ENCODE measurements at regions not wholly inside any gene's neighbourhood (a gene's known extent, or its start where the extent isn't known, plus 50 kb on each side); places are given as distances from the start of the nearest gene placed in this dataset.
"Not testable (repeated sequence)": the region's sequence is repeated elsewhere in the genome, so short reads cannot be mapped to it uniquely, and the experiment has no call there.

- peak; percentile 37 for DNase-seq
- Mint-ChIP-seq H3K4me1 (ENCODE audit: low read depth, unreplicated experiment) (peaks cover 18% of the 10 kb centered on the region), H3K27ac (ENCODE audit: unreplicated experiment) (peak overlapping the region; percentile 48), H3K9me3 (ENCODE audit: unreplicated experiment) (peaks cover 3% of the 10 kb centered on the region), H3K27me3 (ENCODE audit: unreplicated experiment) (peaks cover 1% of the 10 kb centered on the region), H3K36me3 (ENCODE audit: unreplicated experiment) (peaks cover 7% of the 10 kb centered on the region), H3K4me3 (ENCODE audit: unreplicated experiment) (no peak overlapping the region)
- TF ChIP-seq CTCF (IDR thresholded peaks at IDR 0.05; ENCODE audit: partially characterized antibody, unreplicated experiment): no peak
Observed at GRCh38 chr7:42720991-42721796, 190.7 kb downstream of the C7orf25 start.

- H3K9me3 Mint-ChIP-seq (ENCODE audit: unreplicated experiment): peaks cover 5% of the 10 kb centered on the region
- peaks cover 3% of the 10 kb centered on the region for H3K27me3 Mint-ChIP-seq (ENCODE audit: unreplicated experiment)
- no peak for TF ChIP-seq CTCF (IDR thresholded peaks at IDR 0.05; ENCODE audit: partially characterized antibody, unreplicated experiment)
- peaks cover 7% of the 10 kb centered on the region for H3K36me3 Mint-ChIP-seq (ENCODE audit: unreplicated experiment)
- no peak overlapping the region for H3K4me3 Mint-ChIP-seq (ENCODE audit: unreplicated experiment)
- H3K27ac Mint-ChIP-seq (ENCODE audit: unreplicated experiment): no peak overlapping the region
- peaks cover 18% of the 10 kb centered on the region for H3K4me1 Mint-ChIP-seq (ENCODE audit: low read depth, unreplicated experiment)
- no peak for DNase-seq
Observed at GRCh38 chr7:42720012-42720411, 191.9 kb downstream of the C7orf25 start.

GRCh38 chr7:42718466-42718865 lies 193.4 kb downstream of the C7orf25 start:
- not testable (repeated sequence) for DNase-seq; H3K36me3 Mint-ChIP-seq (ENCODE audit: unreplicated experiment); H3K27me3 Mint-ChIP-seq (ENCODE audit: unreplicated experiment); H3K9me3 Mint-ChIP-seq (ENCODE audit: unreplicated experiment); H3K27ac Mint-ChIP-seq (ENCODE audit: unreplicated experiment); H3K4me3 Mint-ChIP-seq (ENCODE audit: unreplicated experiment)
- peaks cover 18% of the 10 kb centered on the region for H3K4me1 Mint-ChIP-seq (ENCODE audit: low read depth, unreplicated experiment)

GRCh38 chr7:42714356-42714755 lies 197.5 kb downstream of the C7orf25 start:
- Mint-ChIP-seq H3K27ac (ENCODE audit: unreplicated experiment) (no peak overlapping the region), H3K27me3 (ENCODE audit: unreplicated experiment) (peaks cover 3% of the 10 kb centered on the region), H3K36me3 (ENCODE audit: unreplicated experiment) (peaks cover 7% of the 10 kb centered on the region), H3K4me3 (ENCODE audit: unreplicated experiment) (no peak overlapping the region), H3K4me1 (ENCODE audit: low read depth, unreplicated experiment) (no peaks in the 10 kb centered on the region), H3K9me3 (ENCODE audit: unreplicated experiment) (peaks cover 5% of the 10 kb centered on the region)
- no peak for DNase-seq
- no peak for TF ChIP-seq CTCF (IDR thresholded peaks at IDR 0.05; ENCODE audit: partially characterized antibody, unreplicated experiment)

GRCh38 chr7:42709284-42709683 lies 202.6 kb downstream of the C7orf25 start:
- Mint-ChIP-seq H3K4me3 (ENCODE audit: unreplicated experiment) (no peak overlapping the region), H3K4me1 (ENCODE audit: low read depth, unreplicated experiment) (no peaks in the 10 kb centered on the region), H3K36me3 (ENCODE audit: unreplicated experiment) (no peaks in the 10 kb centered on the region), H3K9me3 (ENCODE audit: unreplicated experiment) (no peaks in the 10 kb centered on the region), H3K27ac (ENCODE audit: unreplicated experiment) (no peak overlapping the region), H3K27me3 (ENCODE audit: unreplicated experiment) (no peaks in the 10 kb centered on the region)
- DNase-seq: no peak
- TF ChIP-seq CTCF (IDR thresholded peaks at IDR 0.05; ENCODE audit: partially characterized antibody, unreplicated experiment): no peak
